Activated CD4-positive, alpha-beta T cell treated with anti-CD3 and anti-CD28 coated beads, Interleukin-2, amount 10 ng/mL, durations not matched to agents 7 days and 5 days (primary cell): ENCODE measurements at regions not wholly inside any gene's neighbourhood (a gene's known extent, or its start where the extent isn't known, plus 50 kb on each side); places are given as distances from the start of the nearest gene placed in this dataset.

Source experiments
- CTCF ChIA-PET: fragments of 350-600 bp; sonication (Branson Sonifier 250); formaldehyde crosslinking; loops from one replicate; lab custom pipeline; 2021; ENCODE audit warnings: antibody characterized with exemption; lab: Charles Lee
- POLR2A ChIA-PET: fragments of 350-600 bp; sonication (Branson Sonifier 250); formaldehyde crosslinking; loops from one replicate; lab custom pipeline; 2021; ENCODE audit warnings: antibody characterized with exemption; lab: Charles Lee
- DNase-seq: peaks from one replicate; pipeline ENCODE4 v3.0.0-alpha.2; 2020
- H3K27ac Mint-ChIP-seq: one replicate; pipeline ENCODE4 v1.8.0; 2021; ENCODE audit warnings: mild to moderate bottlenecking, moderate library complexity, mixed read lengths
- H3K27me3 Mint-ChIP-seq: one replicate; pipeline ENCODE4 v1.8.0; 2021; ENCODE audit warnings: mixed read lengths
- H3K36me3 Mint-ChIP-seq: one replicate; pipeline ENCODE4 v1.8.0; 2021; ENCODE audit warnings: low read depth, mixed read lengths
- H3K4me1 Mint-ChIP-seq: one replicate; pipeline ENCODE4 v1.8.0; 2021; ENCODE audit warnings: mixed read lengths
- H3K4me3 Mint-ChIP-seq: one replicate; pipeline ENCODE4 v1.8.0; 2021; ENCODE audit warnings: mild to moderate bottlenecking, moderate library complexity, mixed read lengths
- H3K9me3 Mint-ChIP-seq: one replicate; pipeline ENCODE4 v1.8.0; 2021; ENCODE audit warnings: mixed read lengths

GRCh38 chrX:120773801-120774200 lies 101.9 kb downstream of the CT47B1 start:
- CTCF ChIA-PET, result no interaction called here
- Mint-ChIP-seq H3K27me3 (no peaks in the 10 kb centered on the region), H3K4me1 (peaks cover 2% of the 10 kb centered on the region), H3K27ac (no peak overlapping the region), H3K4me3 (no peak overlapping the region), H3K36me3 (no peaks in the 10 kb centered on the region), H3K9me3 (no peaks in the 10 kb centered on the region)
- no peak for DNase-seq
- POLR2A ChIA-PET, result no interaction called here

- CTCF ChIA-PET, result interaction anchor here (0.6 to 1.1 kb wide), 3 partner anchors 14 to 151 kb away, joined by 3 read pairs; no protein-coding TSS in a partner anchor
- POLR2A ChIA-PET, result no interaction called here
- Mint-ChIP-seq H3K27ac (no peak overlapping the region), H3K4me3 (no peak overlapping the region), H3K36me3 (no peaks in the 10 kb centered on the region), H3K27me3 (no peaks in the 10 kb centered on the region), H3K9me3 (no peaks in the 10 kb centered on the region), H3K4me1 (peaks cover 2% of the 10 kb centered on the region)
- peak; percentile 23 for DNase-seq
These were observed 105.9 kb downstream of the CT47B1 start for GRCh38 chrX:120769576-120770341.

DNA sequence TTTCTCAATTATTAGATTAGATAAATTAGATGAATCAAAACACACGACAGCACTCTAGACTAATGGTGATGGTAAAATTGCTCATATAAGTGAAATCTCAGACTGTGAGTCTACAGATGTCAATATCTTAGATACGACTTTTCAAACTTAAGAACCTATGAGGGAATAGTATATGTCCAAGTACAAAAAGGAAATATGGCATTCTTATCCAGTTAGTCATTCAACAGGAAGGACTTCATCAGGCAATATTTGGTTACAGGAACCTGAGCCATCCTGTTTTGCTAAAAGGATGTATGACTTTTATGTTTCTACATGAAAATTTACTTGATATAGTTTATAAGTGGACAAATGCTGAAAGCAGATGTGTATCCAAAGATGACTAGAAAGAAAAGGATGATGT lies 107.0 kb downstream of the CT47B1 start:
- Mint-ChIP-seq H3K27ac (no peak overlapping the region), H3K36me3 (no peaks in the 10 kb centered on the region), H3K9me3 (no peaks in the 10 kb centered on the region), H3K4me3 (no peak overlapping the region), H3K27me3 (no peaks in the 10 kb centered on the region), H3K4me1 (peaks cover 2% of the 10 kb centered on the region)
- no peak for DNase-seq
- ChIA-PET CTCF (interaction anchor here (1.1 to 1.6 kb wide), 2 partner anchors 20 to 29 kb away, joined by 3 to 4 read pairs; no protein-coding TSS in a partner anchor), POLR2A (no interaction called here)

DNA sequence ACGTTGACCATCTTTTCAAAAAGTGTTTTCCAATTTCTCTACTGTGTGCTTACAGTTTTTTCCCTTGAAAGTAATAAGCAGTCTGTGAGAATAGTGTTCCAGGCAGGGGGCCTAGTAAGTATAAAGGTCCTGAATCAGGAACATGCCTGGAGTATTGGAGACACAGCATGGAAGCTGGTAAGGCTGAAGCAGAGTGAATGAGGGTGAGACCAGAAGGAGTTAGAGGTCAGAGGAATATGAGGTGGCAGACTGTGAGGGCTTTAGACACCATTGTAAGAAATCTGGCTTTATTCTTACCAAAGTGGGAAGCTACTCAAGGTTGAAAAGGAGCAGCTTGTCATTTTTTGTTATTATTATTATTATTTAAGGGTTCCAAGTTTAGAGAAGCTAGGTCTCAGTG lies 107.4 kb downstream of the CT47B1 start:
- DNase-seq, result no peak
- H3K4me1 Mint-ChIP-seq, result peaks cover 2% of the 10 kb centered on the region
- no peaks in the 10 kb centered on the region for H3K27me3 Mint-ChIP-seq
- no peak overlapping the region for H3K4me3 Mint-ChIP-seq
- H3K9me3 Mint-ChIP-seq, result no peaks in the 10 kb centered on the region
- CTCF ChIA-PET, result interaction anchor here (1.1 to 1.6 kb wide), 2 partner anchors 19 to 28 kb away, joined by 3 to 4 read pairs; no protein-coding TSS in a partner anchor
- no peaks in the 10 kb centered on the region for H3K36me3 Mint-ChIP-seq
- no peak overlapping the region for H3K27ac Mint-ChIP-seq
- POLR2A ChIA-PET, result no interaction called here

- Mint-ChIP-seq H3K27ac (no peak overlapping the region), H3K4me1 (peaks cover 6% of the 10 kb centered on the region), H3K9me3 (no peaks in the 10 kb centered on the region), H3K36me3 (no peaks in the 10 kb centered on the region), H3K27me3 (no peaks in the 10 kb centered on the region), H3K4me3 (no peak overlapping the region)
- DNase-seq, result no peak
- CTCF ChIA-PET, result no interaction called here
- POLR2A ChIA-PET, result no interaction called here
These were observed 112.4 kb downstream of the CT47B1 start for GRCh38 chrX:120763269-120763668.

GRCh38 chrX:120761810-120762209 lies 113.9 kb downstream of the CT47B1 start:
- H3K4me1 Mint-ChIP-seq, result peaks cover 6% of the 10 kb centered on the region
- no peaks in the 10 kb centered on the region for H3K36me3 Mint-ChIP-seq
- no peak for DNase-seq
- H3K9me3 Mint-ChIP-seq, result no peaks in the 10 kb centered on the region
- H3K27ac Mint-ChIP-seq, result no peak overlapping the region
- H3K4me3 Mint-ChIP-seq, result no peak overlapping the region
- ChIA-PET CTCF (no interaction called here), POLR2A (no interaction called here)
- no peaks in the 10 kb centered on the region for H3K27me3 Mint-ChIP-seq

DNA sequence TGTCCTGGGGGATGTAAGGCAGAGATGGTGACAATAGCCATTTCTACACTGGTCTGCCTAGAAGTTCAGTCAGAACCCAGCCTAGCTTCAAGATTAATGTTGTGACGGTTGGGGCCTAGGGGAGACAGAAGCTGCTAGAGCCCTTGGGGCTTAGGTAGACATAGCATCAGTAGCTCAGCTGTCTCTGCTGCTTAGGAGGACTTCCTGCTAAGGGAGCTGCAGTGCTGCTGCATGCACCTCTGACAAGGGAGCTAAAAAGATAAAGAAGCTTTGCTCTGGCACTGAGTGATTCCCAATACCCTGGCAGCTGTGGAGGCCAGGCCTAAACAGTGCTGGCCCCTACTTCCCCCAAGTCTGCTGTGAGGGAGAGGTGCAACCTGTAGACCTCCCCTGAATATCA lies 116.0 kb downstream of the CT47B1 start:
- no peaks in the 10 kb centered on the region for H3K27me3 Mint-ChIP-seq
- H3K9me3 Mint-ChIP-seq, result no peaks in the 10 kb centered on the region
- peaks cover 3% of the 10 kb centered on the region for H3K36me3 Mint-ChIP-seq
- peak overlapping the region; percentile 2 for H3K27ac Mint-ChIP-seq
- H3K4me1 Mint-ChIP-seq, result peaks cover 16% of the 10 kb centered on the region
- ChIA-PET POLR2A (no interaction called here), CTCF (interaction anchor here (1.4 kb wide), 1 partner anchor 15 kb away, joined by 5 read pairs; no protein-coding TSS in a partner anchor)
- DNase-seq, result no peak
- H3K4me3 Mint-ChIP-seq, result no peak overlapping the region

DNA sequence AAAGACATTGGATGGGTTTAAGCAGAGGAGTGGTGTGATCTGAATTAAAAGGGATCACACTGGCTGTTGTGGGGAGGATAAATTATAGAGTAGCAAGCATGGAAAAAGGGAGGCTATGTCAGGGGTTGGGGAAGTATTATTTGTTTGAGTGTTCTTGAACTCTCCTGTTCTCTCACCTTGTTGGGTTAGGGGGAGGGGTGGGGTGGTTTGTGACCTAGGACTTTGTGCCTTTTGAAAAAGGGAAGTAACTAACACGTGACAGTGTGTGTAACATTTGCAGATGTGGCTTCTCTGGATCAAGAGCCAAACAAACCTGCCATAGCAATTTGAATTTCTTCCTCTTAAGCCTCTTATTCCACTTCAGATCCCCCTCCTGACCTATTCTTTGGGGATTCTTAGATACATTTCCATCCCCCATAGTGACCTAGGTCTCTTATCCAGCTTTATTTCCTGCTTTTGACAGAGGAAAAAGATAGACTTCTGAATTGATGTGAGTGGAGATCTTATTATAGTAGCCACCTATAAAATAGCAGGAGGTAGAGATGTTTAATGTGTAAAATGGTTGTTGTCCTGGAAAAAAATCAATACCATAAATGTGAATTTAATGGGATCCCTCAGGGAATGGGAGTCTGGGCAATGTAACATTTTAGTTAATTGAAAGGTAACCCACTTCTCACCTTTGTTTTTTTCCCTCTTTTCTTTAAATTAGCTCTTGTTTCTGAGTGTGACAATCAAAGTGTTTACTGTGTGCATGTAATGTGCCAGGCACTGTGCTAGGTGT lies 120.4 kb downstream of the CT47B1 start:
- Mint-ChIP-seq H3K9me3 (no peaks in the 10 kb centered on the region), H3K4me3 (no peak overlapping the region), H3K4me1 (peaks cover 42% of the 10 kb centered on the region), H3K27ac (peak overlapping the region; percentile 33), H3K27me3 (no peaks in the 10 kb centered on the region), H3K36me3 (peaks cover 4% of the 10 kb centered on the region)
- peak; percentile 27 for DNase-seq
- POLR2A ChIA-PET, result no interaction called here
- CTCF ChIA-PET, result interaction anchor here (0.8 kb wide), 1 partner anchor 15 kb away, joined by 3 read pairs; no protein-coding TSS in a partner anchor

- H3K36me3 Mint-ChIP-seq, result peaks cover 4% of the 10 kb centered on the region
- peaks cover 42% of the 10 kb centered on the region for H3K4me1 Mint-ChIP-seq
- ChIA-PET CTCF (interaction anchor here (1.2 kb wide), 1 partner anchor 16 kb away, joined by 4 read pairs; no protein-coding TSS in a partner anchor), POLR2A (no interaction called here)
- H3K4me3 Mint-ChIP-seq, result no peak overlapping the region
- no peaks in the 10 kb centered on the region for H3K9me3 Mint-ChIP-seq
- no peaks in the 10 kb centered on the region for H3K27me3 Mint-ChIP-seq
- H3K27ac Mint-ChIP-seq, result peak overlapping the region; percentile 72
- DNase-seq, result no peak
These were observed 122.0 kb downstream of the CT47B1 start for GRCh38 chrX:120753413-120754251.

DNA sequence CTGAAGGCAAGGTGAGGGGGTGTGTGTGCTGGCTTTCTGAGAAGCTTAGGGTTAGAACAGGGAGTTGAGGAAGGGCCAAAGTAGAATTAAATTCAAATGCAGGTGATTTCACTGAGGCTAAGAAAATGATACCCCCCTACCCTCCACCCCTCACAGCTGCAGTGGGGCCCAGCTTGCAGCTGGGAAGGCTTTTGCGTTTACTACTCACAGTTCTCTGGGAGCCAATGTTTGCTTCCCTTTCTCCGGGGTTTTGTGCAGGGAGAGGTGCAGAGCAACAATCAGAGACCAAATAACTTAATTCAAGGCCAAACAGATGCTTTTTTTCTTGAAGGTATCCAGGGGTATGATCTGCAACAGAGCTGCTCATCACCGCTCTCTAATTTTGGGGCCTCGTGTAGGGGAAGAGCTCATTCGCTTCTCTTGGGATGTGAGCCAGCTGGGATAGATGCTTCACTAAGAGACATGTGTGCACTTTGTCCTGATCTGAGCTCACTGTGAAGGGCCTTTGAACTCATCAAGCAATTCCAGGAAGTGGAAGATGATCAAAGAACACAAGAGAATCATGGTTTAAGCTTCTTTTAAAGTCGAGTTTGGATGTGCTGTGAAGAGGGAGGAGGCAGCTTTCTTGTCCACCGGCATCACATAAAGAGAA lies 122.7 kb upstream of the C1GALT1C1 start:
- no peak overlapping the region for H3K4me3 Mint-ChIP-seq
- peaks cover 4% of the 10 kb centered on the region for H3K36me3 Mint-ChIP-seq
- ChIA-PET POLR2A (no interaction called here), CTCF (interaction anchor here (0.7 to 1.2 kb wide), 2 partner anchors 15 to 414 kb away, joined by 3 to 4 read pairs; no protein-coding TSS in a partner anchor)
- peak overlapping the region; percentile 28 for H3K27ac Mint-ChIP-seq
- DNase-seq, result no peak
- peaks cover 42% of the 10 kb centered on the region for H3K4me1 Mint-ChIP-seq
- no peaks in the 10 kb centered on the region for H3K27me3 Mint-ChIP-seq
- H3K9me3 Mint-ChIP-seq, result no peaks in the 10 kb centered on the region

GRCh38 chrX:120751683-120752082 lies 121.8 kb upstream of the C1GALT1C1 start:
- Mint-ChIP-seq H3K4me3 (no peak overlapping the region), H3K9me3 (no peaks in the 10 kb centered on the region), H3K27ac (no peak overlapping the region), H3K4me1 (peaks cover 42% of the 10 kb centered on the region), H3K36me3 (peaks cover 4% of the 10 kb centered on the region), H3K27me3 (no peaks in the 10 kb centered on the region)
- POLR2A ChIA-PET, result no interaction called here
- no peak for DNase-seq
- CTCF ChIA-PET, result no interaction called here

- H3K4me3 Mint-ChIP-seq, result no peak overlapping the region
- no peak for DNase-seq
- no peak overlapping the region for H3K27ac Mint-ChIP-seq
- ChIA-PET POLR2A (no interaction called here), CTCF (interaction anchor here (0.8 kb wide), 1 partner anchor 24 kb away, joined by 3 read pairs; no protein-coding TSS in a partner anchor)
- H3K36me3 Mint-ChIP-seq, result peaks cover 4% of the 10 kb centered on the region
- peaks cover 4% of the 10 kb centered on the region for H3K9me3 Mint-ChIP-seq
- H3K27me3 Mint-ChIP-seq, result no peaks in the 10 kb centered on the region
- peaks cover 39% of the 10 kb centered on the region for H3K4me1 Mint-ChIP-seq
These were observed 120.5 kb upstream of the C1GALT1C1 start for GRCh38 chrX:120750381-120750780.
